Keratinocyte (primary cell): ENCODE measurements at regions not wholly inside any gene's neighbourhood (a gene's known extent, or its start where the extent isn't known, plus 50 kb on each side); places are given as distances from the start of the nearest gene placed in this dataset.

Experiments used
- DNase-seq: peaks from one replicate; pipeline ENCODE4 v3.0.0-alpha.2; 2011; ENCODE audit warnings: low read depth, missing footprints, low spot score
- FAIRE-seq: peaks from 2 replicates; lab custom pipeline; 2011; peaks lifted over from hg19 to GRCh38; lab: Jason Lieb, UNC
- H2AFZ ChIP-seq: 2 replicates; pipeline ENCODE4 v1.6.0; 2012; ENCODE audit warnings: low read length, control low read depth, inconsistent platforms; ENCODE audit not compliant: control insufficient read depth
- H3K27ac ChIP-seq: 2 replicates; pipeline ENCODE4 v1.5.1; 2011; ENCODE audit warnings: low read length; ENCODE audit not compliant: control insufficient read depth, insufficient read depth
- H3K27me3 ChIP-seq: 3 replicates; pipeline ENCODE4 v1.6.0; 2011; ENCODE audit warnings: low read length; ENCODE audit not compliant: control insufficient read depth, insufficient read depth; ENCODE audit errors: extremely low read depth
- H3K36me3 ChIP-seq, 2 experiments: 2 replicates in 1 of 2; 3 replicates in 1 of 2; pipeline ENCODE4 v1.5.1; 2011; ENCODE audit warnings: low read length in 2 of 2, mild to moderate bottlenecking in 1 of 2; ENCODE audit not compliant: control insufficient read depth in 2 of 2, insufficient read depth in 2 of 2; ENCODE audit errors: extremely low read depth in 1 of 2
- H3K4me1 ChIP-seq: 3 replicates; pipeline ENCODE4 v1.5.1; 2011; ENCODE audit warnings: low read length; ENCODE audit not compliant: control insufficient read depth, insufficient read depth; ENCODE audit errors: extremely low read depth
- H3K4me2 ChIP-seq: 3 replicates; pipeline ENCODE4 v1.6.0; 2011; ENCODE audit warnings: low read depth, low read length; ENCODE audit not compliant: control insufficient read depth, insufficient read depth; ENCODE audit errors: extremely low read depth
- H3K4me3 ChIP-seq, 3 experiments: fragments of 200-600 bp in 1 of 3; sonication (generic) in 1 of 3; 2 replicates in 2 of 3; 3 replicates in 1 of 3; pipeline ENCODE4 v1.5.1; 2011 to 2016; ENCODE audit warnings: low read length in 3 of 3, mild to moderate bottlenecking in 3 of 3, control low read depth in 2 of 3, inconsistent platforms in 1 of 3, low read depth in 1 of 3, mixed read lengths in 1 of 3, mixed run types in 1 of 3, moderate library complexity in 1 of 3; ENCODE audit not compliant: control insufficient read depth in 2 of 3, insufficient read depth in 2 of 3; ENCODE audit errors: extremely low read depth in 1 of 3
- H3K79me2 ChIP-seq: 2 replicates; pipeline ENCODE4 v1.6.0; 2012; ENCODE audit warnings: low read length; ENCODE audit not compliant: control insufficient read depth, insufficient read depth
- H3K9ac ChIP-seq: 3 replicates; pipeline ENCODE4 v1.6.0; 2011; ENCODE audit warnings: low read length; ENCODE audit not compliant: control insufficient read depth, insufficient read depth; ENCODE audit errors: extremely low read depth
- H3K9me1 ChIP-seq: 3 replicates; pipeline ENCODE4 v1.6.0; 2011; ENCODE audit warnings: low read length; ENCODE audit not compliant: control insufficient read depth, insufficient read depth; ENCODE audit errors: extremely low read depth
- H3K9me3 ChIP-seq: 2 replicates; pipeline ENCODE4 v1.5.1; 2012; ENCODE audit warnings: low read depth, low read length; ENCODE audit not compliant: control insufficient read depth
- H4K20me1 ChIP-seq: 3 replicates; pipeline ENCODE4 v1.6.0; 2011; ENCODE audit warnings: low read length; ENCODE audit not compliant: control insufficient read depth, insufficient read depth; ENCODE audit errors: extremely low read depth
- EZH2 ChIP-seq: IDR thresholded peaks from one replicate; pipeline ENCODE4 v1.6.1; 2012; ENCODE audit warnings: inconsistent platforms, mild to moderate bottlenecking, low read length, moderate library complexity
- dilution Hi-C: fragments of 300-500 bp; cut with MboI; formaldehyde crosslinking; loops from one replicate; pipeline ENCODE4 v1.7.0; 2020; ENCODE audit warnings: low sequenced_read_pairs; ENCODE audit not compliant: extremely low pct_ligation_motif_present
- TF ChIP-seq, protein P1 (sequence below), 3 experiments: IDR thresholded peaks in 1 of 3; conservative IDR thresholded peaks in 1 of 3; optimal IDR thresholded peaks in 1 of 3; 2 replicates in 2 of 3; 3 replicates in 1 of 3; pipeline versions ENCODE3 to v1.5.1; 2011; ENCODE audit warnings: low read length in 3 of 3, mild to moderate bottlenecking in 3 of 3, moderate library complexity in 2 of 3, control low read depth in 1 of 3, inconsistent platforms in 1 of 3; ENCODE audit not compliant: insufficient read depth in 2 of 3; ENCODE audit errors: extremely low read depth in 1 of 3

- no peak for DNase-seq
- no peak overlapping the region for H3K4me3 ChIP-seq
- H3K9ac ChIP-seq: no peak overlapping the region
- H4K20me1 ChIP-seq: no peaks in the 10 kb centered on the region
- H2AFZ ChIP-seq: no peak overlapping the region
- dilution Hi-C loops: no loop called here
- no peaks in the 10 kb centered on the region for H3K9me3 ChIP-seq
- H3K9me1 ChIP-seq: no peaks in the 10 kb centered on the region
- no peak for TF ChIP-seq EZH2
- TF ChIP-seq, protein P1, sequence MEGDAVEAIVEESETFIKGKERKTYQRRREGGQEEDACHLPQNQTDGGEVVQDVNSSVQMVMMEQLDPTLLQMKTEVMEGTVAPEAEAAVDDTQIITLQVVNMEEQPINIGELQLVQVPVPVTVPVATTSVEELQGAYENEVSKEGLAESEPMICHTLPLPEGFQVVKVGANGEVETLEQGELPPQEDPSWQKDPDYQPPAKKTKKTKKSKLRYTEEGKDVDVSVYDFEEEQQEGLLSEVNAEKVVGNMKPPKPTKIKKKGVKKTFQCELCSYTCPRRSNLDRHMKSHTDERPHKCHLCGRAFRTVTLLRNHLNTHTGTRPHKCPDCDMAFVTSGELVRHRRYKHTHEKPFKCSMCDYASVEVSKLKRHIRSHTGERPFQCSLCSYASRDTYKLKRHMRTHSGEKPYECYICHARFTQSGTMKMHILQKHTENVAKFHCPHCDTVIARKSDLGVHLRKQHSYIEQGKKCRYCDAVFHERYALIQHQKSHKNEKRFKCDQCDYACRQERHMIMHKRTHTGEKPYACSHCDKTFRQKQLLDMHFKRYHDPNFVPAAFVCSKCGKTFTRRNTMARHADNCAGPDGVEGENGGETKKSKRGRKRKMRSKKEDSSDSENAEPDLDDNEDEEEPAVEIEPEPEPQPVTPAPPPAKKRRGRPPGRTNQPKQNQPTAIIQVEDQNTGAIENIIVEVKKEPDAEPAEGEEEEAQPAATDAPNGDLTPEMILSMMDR (optimal IDR thresholded peaks at IDR 0.05 in 1 of 3, IDR thresholded peaks at IDR 0.05 in 1 of 3, conservative IDR thresholded peaks at IDR 0.05 in 1 of 3; ENCODE audit: extremely low read depth in 1 of 3, insufficient read depth in 2 of 3, low read length in 3 of 3): no peak
- H3K4me1 ChIP-seq: peaks cover 32% of the 10 kb centered on the region
- no peak overlapping the region for H3K27ac ChIP-seq
- no peak overlapping the region for H3K4me2 ChIP-seq
- no peaks in the 10 kb centered on the region for H3K27me3 ChIP-seq
- H3K36me3 ChIP-seq: peaks cover 0 to 4% of the 10 kb centered on the region in 2 experiments
- H3K79me2 ChIP-seq: peaks cover 53% of the 10 kb centered on the region
- FAIRE-seq: no peak
Measured at GRCh38 chr14:71365361-71365760, 458.1 kb downstream of the PCNX1 start.

DNA sequence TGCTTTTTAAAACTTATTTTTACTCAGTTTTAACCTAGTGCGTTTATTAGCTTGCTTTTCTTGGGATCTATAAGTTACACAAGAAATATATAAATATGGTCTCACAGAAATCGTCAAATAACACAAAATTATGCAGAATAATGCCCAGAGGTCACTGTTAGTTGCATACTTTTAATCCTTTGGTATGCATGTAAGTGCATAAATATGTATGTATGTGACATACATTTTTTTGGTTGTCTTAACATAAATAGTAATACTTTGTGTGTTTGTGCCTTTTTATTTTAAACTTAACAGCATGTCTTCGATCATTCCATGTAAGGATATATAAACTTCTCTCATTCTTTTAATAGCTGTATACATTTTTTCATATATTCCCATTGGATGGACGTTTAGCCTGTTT, 459.6 kb downstream of the PCNX1 start:
- Histone ChIP-seq H3K4me2 (no peak overlapping the region), H3K9ac (no peak overlapping the region), H3K36me3 (peaks cover 0 to 4% of the 10 kb centered on the region in 2 experiments), H3K9me1 (no peaks in the 10 kb centered on the region), H3K27ac (no peak overlapping the region), H3K79me2 (peaks cover 44% of the 10 kb centered on the region), H2AFZ (no peak overlapping the region), H3K9me3 (no peaks in the 10 kb centered on the region), H4K20me1 (no peaks in the 10 kb centered on the region), H3K4me3 (no peak overlapping the region), H3K4me1 (peaks cover 35% of the 10 kb centered on the region), H3K27me3 (no peaks in the 10 kb centered on the region)
- dilution Hi-C loops: no loop called here
- TF ChIP-seq, protein P1 (optimal IDR thresholded peaks at IDR 0.05 in 1 of 3, IDR thresholded peaks at IDR 0.05 in 1 of 3, conservative IDR thresholded peaks at IDR 0.05 in 1 of 3; ENCODE audit: extremely low read depth in 1 of 3, insufficient read depth in 2 of 3, low read length in 3 of 3): no peak
- no peak for TF ChIP-seq EZH2
- no peak for DNase-seq
- FAIRE-seq: no peak
